ENCODE measurements at regions not wholly inside any gene's neighbourhood (a gene's known extent, or its start where the extent isn't known, plus 50 kb on each side); places are given as distances from the start of the nearest gene placed in this dataset.
"Not testable (repeated sequence)": the region's sequence is repeated elsewhere in the genome, so short reads cannot be mapped to it uniquely, and the experiment has no call there.

GRCh38 chr6:130557481-130558112 is 191.8 kb downstream of the TMEM200A start:
- DNase-seq: no peak

GRCh38 chr6:130558131-130558530 is 192.3 kb downstream of the TMEM200A start:
- no peak for DNase-seq

GRCh38 chr6:130559166-130559565 is 193.3 kb downstream of the TMEM200A start:
- DNase-seq: no peak

- DNase-seq: no peak
Observed at GRCh38 chr6:130560231-130560630, 194.4 kb downstream of the TMEM200A start.

GRCh38 chr6:130561159-130561558 is 195.3 kb downstream of the TMEM200A start:
- DNase-seq: not testable (repeated sequence)

GRCh38 chr6:130565696-130566095 is 199.9 kb downstream of the TMEM200A start:
- DNase-seq: no peak

- no peak for DNase-seq
Observed at GRCh38 chr6:130574146-130574545, 208.3 kb downstream of the TMEM200A start.

- no peak for DNase-seq
Observed at GRCh38 chr6:130575557-130575956, 209.7 kb downstream of the TMEM200A start.

- DNase-seq: no peak
Observed at GRCh38 chr6:130575971-130576370, 210.2 kb downstream of the TMEM200A start.

- DNase-seq: no peak
Observed at GRCh38 chr6:130577178-130577919, 211.5 kb downstream of the TMEM200A start.

GRCh38 chr6:130578713-130579112 is 212.9 kb downstream of the TMEM200A start:
- no peak for DNase-seq

GRCh38 chr6:130583268-130583667 is 217.5 kb downstream of the TMEM200A start:
- DNase-seq: no peak

- no peak for DNase-seq
Observed at GRCh38 chr6:130585587-130585986, 219.8 kb downstream of the TMEM200A start.

GRCh38 chr6:130587778-130588520 is 222.1 kb downstream of the TMEM200A start:
- no peak for DNase-seq

- DNase-seq: no peak
Observed at GRCh38 chr6:130593200-130593599, 227.4 kb downstream of the TMEM200A start.

- DNase-seq: no peak
Observed at GRCh38 chr6:130593948-130594347, 228.1 kb downstream of the TMEM200A start.

- DNase-seq: no peak
Observed at GRCh38 chr6:130598021-130598989, 228.9 kb upstream of the SMLR1 start.

- no peak for DNase-seq
Observed at GRCh38 chr6:130600880-130601341, 226.3 kb upstream of the SMLR1 start.

- no peak for DNase-seq
Observed at GRCh38 chr6:130602151-130602770, 224.9 kb upstream of the SMLR1 start.

GRCh38 chr6:130603391-130603790 is 223.8 kb upstream of the SMLR1 start:
- no peak for DNase-seq

- DNase-seq: no peak
Observed at GRCh38 chr6:130604841-130605399, 222.3 kb upstream of the SMLR1 start.

Measured in occipital lobe (tissue), 1 donor.